ENCODE measurements at regions not wholly inside any gene's neighbourhood (a gene's known extent, or its start where the extent isn't known, plus 50 kb on each side); places are given as distances from the start of the nearest gene placed in this dataset.

GRCh38 chr4:110945600-110945999, 322.7 kb upstream of the PITX2 start:
- H3K27ac ChIP-seq = no peak overlapping the region
- no peak for TF ChIP-seq ZFX (IDR thresholded peaks at IDR 0.05; ENCODE audit: borderline replicate concordance)
- no peak for TF ChIP-seq CTCF (IDR thresholded peaks at IDR 0.05)

DNA sequence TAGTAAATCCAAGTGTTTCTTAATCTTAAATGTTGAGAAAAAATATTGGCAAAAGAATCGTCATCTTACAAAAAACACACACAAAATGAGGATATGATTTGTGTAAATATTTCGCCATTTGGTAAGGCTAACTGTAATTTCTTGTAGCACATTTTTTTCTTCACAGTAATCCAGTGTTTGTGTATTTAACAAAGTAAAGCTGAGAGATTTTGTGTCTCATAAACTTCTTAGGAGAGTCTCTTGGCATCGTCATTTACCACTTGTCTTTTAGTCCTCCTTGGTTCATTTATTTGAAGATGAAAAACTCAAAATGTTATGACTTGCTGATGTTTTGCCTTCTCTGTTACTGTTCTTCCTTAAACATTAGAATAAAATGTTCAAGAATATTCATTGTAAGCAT, 326.7 kb upstream of the PITX2 start:
- no peak for TF ChIP-seq CTCF (IDR thresholded peaks at IDR 0.05)
- no peak for TF ChIP-seq ZFX (IDR thresholded peaks at IDR 0.05; ENCODE audit: borderline replicate concordance)
- H3K27ac ChIP-seq = no peak overlapping the region

DNA sequence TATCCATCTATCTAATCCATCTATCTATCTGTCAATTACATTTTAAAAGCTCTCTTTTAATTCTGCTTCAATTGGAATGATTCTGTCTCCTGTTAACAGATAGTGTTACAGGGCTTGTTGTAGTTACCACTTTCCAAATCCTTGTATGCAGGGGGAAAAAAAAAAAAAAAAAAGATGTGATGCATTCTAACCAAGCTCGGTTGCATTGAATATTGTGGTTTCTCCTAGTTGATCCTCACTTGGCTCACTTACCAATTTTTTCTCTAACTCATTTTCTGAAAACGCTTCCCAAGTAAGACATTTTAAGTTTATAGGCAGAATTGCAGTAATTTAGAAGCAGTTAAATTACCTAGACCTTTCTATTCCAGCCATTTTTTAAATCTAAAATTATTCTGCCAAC, 327.9 kb upstream of the PITX2 start:
- no peak overlapping the region for H3K27ac ChIP-seq
- no peak for TF ChIP-seq CTCF (IDR thresholded peaks at IDR 0.05)
- no peak for TF ChIP-seq ZFX (IDR thresholded peaks at IDR 0.05; ENCODE audit: borderline replicate concordance)

GRCh38 chr4:110953191-110953590, 330.3 kb upstream of the PITX2 start:
- no peak overlapping the region for H3K27ac ChIP-seq

DNA sequence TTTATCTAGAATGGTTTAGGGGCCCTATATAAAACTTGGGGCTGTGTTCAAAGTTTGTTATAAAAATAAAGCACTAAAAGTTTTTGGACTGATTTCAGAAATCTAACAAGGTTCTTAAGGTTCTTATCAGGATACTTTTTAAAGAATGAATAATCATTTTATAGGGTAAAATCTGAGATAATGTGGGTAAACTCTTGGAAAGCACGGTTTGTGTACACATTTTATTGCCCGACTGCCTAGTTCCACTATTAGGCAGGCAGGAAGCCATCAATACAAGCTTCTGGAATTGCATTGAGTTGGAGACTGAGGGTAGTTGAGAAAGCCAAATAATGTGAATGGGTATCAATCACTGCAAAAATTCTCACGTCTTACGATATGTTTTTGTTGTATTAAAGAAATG, 331.0 kb upstream of the PITX2 start:
- no peak for TF ChIP-seq ZFX (IDR thresholded peaks at IDR 0.05; ENCODE audit: borderline replicate concordance)
- TF ChIP-seq CTCF (IDR thresholded peaks at IDR 0.05) = no peak
- no peak overlapping the region for H3K27ac ChIP-seq

More at GRCh38 chr4:110953191-110953590, 330.3 kb upstream of the PITX2 start:
- no peak for TF ChIP-seq ZFX (IDR thresholded peaks at IDR 0.05; ENCODE audit: borderline replicate concordance)
- TF ChIP-seq CTCF (IDR thresholded peaks at IDR 0.05) = no peak

- no peak for TF ChIP-seq CTCF (IDR thresholded peaks at IDR 0.05)
- TF ChIP-seq ZFX (IDR thresholded peaks at IDR 0.05; ENCODE audit: borderline replicate concordance) = no peak
Observed at GRCh38 chr4:110955748-110956147, 332.9 kb upstream of the PITX2 start.

GRCh38 chr4:110959041-110959643, 336.3 kb upstream of the PITX2 start:
- H3K27ac ChIP-seq = no peak overlapping the region
- peak; percentile 74 for TF ChIP-seq CTCF (IDR thresholded peaks at IDR 0.05)
- no peak for TF ChIP-seq ZFX (IDR thresholded peaks at IDR 0.05; ENCODE audit: borderline replicate concordance)

More at GRCh38 chr4:110955748-110956147, 332.9 kb upstream of the PITX2 start:
- H3K27ac ChIP-seq = no peak overlapping the region
